Stomach (tissue), 4 donors: ENCODE measurements at regions not wholly inside any gene's neighbourhood (a gene's known extent, or its start where the extent isn't known, plus 50 kb on each side); places are given as distances from the start of the nearest gene placed in this dataset.

ENCODE experiments used
- CTCF ChIP-seq, 7 experiments: fragments of 450-650 bp in 4 of 7; fragments of 200-600 bp in 3 of 7; sonication (generic) in 3 of 7; IDR thresholded peaks; one replicate each; pipeline ENCODE4 v1.5.1; 2016 to 2019; ENCODE audit warnings: antibody characterized with exemption in 7 of 7, control low read depth in 2 of 7, mild to moderate bottlenecking in 1 of 7
- EP300 ChIP-seq: sonication (generic); formaldehyde crosslinking; IDR thresholded peaks from one replicate; pipeline ENCODE4 v1.6.1; 2017; ENCODE audit warnings: antibody characterized with exemption
- POLR2A ChIP-seq, 4 donors: fragments of 450-650 bp; IDR thresholded peaks; one replicate each; pipeline ENCODE4 v1.6.1; 2016; ENCODE audit warnings: antibody characterized with exemption in 4 of 4, control low read depth in 2 of 4, mild to moderate bottlenecking in 1 of 4, moderate library complexity in 1 of 4
- POLR2AphosphoS5 ChIP-seq, 3 donors: sonication (generic); formaldehyde crosslinking; IDR thresholded peaks; one replicate each; pipeline ENCODE4 v1.6.1; 2016; ENCODE audit warnings: antibody characterized with exemption in 3 of 3

GRCh38 chrX:104420907-104421306, 145.1 kb upstream of the IL1RAPL2 start:
- TF ChIP-seq CTCF (IDR thresholded peaks at IDR 0.05) (no peak), POLR2A (IDR thresholded peaks at IDR 0.05) (no peak), EP300 (no peak), POLR2AphosphoS5 (IDR thresholded peaks at IDR 0.05) (no peak)
